ENCODE measurements at regions not wholly inside any gene's neighbourhood (a gene's known extent, or its start where the extent isn't known, plus 50 kb on each side); places are given as distances from the start of the nearest gene placed in this dataset.

DNA sequence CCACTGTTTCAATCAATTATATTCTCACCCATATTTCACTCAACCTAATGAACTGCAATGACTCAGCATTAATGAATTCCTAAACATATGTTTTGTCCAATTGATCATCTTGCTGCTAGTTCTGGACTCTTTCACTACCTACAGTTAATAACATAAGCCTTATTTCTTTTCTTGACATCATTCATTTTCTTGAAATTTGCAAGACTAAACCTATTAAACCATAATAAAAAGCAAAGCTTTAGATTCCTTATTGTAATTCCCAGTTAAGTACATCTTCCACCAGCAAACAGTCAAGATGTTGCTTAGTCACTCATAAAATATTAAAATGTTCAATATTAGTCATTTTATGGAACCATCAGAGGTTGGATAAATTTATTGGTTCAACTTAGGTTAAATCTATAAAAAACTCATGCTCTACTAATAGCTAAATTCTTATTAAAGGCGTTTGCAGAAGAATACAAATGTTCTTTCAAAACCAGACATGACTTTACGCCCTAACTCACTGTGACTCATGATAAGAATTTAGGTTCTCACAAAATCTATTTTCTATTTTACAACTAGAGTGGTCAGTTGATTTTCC, 599.4 kb downstream of the RNF144A start:
- Mint-ChIP-seq H3K4me3 (peak overlapping the region; percentile 30), H3K4me1 (ENCODE audit: low read depth) (peaks cover 74% of the 10 kb centered on the region), H3K27ac (peak overlapping the region; percentile 92), H3K9me3 (peaks cover 22% of the 10 kb centered on the region), H3K27me3 (no peaks in the 10 kb centered on the region), H3K36me3 (ENCODE audit: low read depth) (peaks cover 50% of the 10 kb centered on the region)
- ChIA-PET POLR2A (interaction anchor here (0.8 to 1.3 kb wide), 3 partner anchors 13 to 78 kb away, joined by 3 to 4 read pairs (median 3); no protein-coding TSS in a partner anchor), CTCF (interaction anchor here (1.1 to 1.5 kb wide), 2 partner anchors 89 to 155 kb away, joined by 4 read pairs; no protein-coding TSS in a partner anchor)
- no peak for DNase-seq
- peak; percentile 47 for ATAC-seq
- TF ChIP-seq, protein P1, sequence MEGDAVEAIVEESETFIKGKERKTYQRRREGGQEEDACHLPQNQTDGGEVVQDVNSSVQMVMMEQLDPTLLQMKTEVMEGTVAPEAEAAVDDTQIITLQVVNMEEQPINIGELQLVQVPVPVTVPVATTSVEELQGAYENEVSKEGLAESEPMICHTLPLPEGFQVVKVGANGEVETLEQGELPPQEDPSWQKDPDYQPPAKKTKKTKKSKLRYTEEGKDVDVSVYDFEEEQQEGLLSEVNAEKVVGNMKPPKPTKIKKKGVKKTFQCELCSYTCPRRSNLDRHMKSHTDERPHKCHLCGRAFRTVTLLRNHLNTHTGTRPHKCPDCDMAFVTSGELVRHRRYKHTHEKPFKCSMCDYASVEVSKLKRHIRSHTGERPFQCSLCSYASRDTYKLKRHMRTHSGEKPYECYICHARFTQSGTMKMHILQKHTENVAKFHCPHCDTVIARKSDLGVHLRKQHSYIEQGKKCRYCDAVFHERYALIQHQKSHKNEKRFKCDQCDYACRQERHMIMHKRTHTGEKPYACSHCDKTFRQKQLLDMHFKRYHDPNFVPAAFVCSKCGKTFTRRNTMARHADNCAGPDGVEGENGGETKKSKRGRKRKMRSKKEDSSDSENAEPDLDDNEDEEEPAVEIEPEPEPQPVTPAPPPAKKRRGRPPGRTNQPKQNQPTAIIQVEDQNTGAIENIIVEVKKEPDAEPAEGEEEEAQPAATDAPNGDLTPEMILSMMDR (IDR thresholded peaks at IDR 0.05) = no peak
- intact Hi-C loops (cut with micrococcal nuclease) = loop anchor here (5.0 kb wide), 2 partner anchors 44 to 64 kb away; no protein-coding TSS in a partner anchor

GRCh38 chr2:7517088-7517487, 599.9 kb downstream of the RNF144A start:
- peak; percentile 88 for ATAC-seq
- H3K36me3 Mint-ChIP-seq (ENCODE audit: low read depth) = peaks cover 46% of the 10 kb centered on the region
- POLR2A ChIA-PET = interaction anchor here (0.8 to 1.3 kb wide), 4 partner anchors 13 to 209 kb away, joined by 3 to 4 read pairs (median 3); no protein-coding TSS in a partner anchor

GRCh38 chr2:7517851-7518250, 600.6 kb downstream of the RNF144A start:
- TF ChIP-seq, protein P1 (IDR thresholded peaks at IDR 0.05) = no peak
- H3K36me3 Mint-ChIP-seq (ENCODE audit: low read depth) = peaks cover 40% of the 10 kb centered on the region
- H3K27me3 Mint-ChIP-seq = no peaks in the 10 kb centered on the region
- POLR2A ChIA-PET = interaction anchor here (0.8 to 1.3 kb wide), 3 partner anchors 50 to 208 kb away, joined by 3 to 4 read pairs (median 3); no protein-coding TSS in a partner anchor
- H3K4me1 Mint-ChIP-seq (ENCODE audit: low read depth) = peaks cover 77% of the 10 kb centered on the region
- no peak for DNase-seq
- intact Hi-C loops (cut with micrococcal nuclease) = loop anchor here (5.0 kb wide), 2 partner anchors 46 to 66 kb away; no protein-coding TSS in a partner anchor
- peak overlapping the region; percentile 92 for H3K27ac Mint-ChIP-seq
- CTCF ChIA-PET = interaction anchor here (1.1 kb wide), 1 partner anchor 90 kb away, joined by 4 read pairs; no protein-coding TSS in a partner anchor
- no peak overlapping the region for H3K4me3 Mint-ChIP-seq
- peaks cover 15% of the 10 kb centered on the region for H3K9me3 Mint-ChIP-seq
- no peak for ATAC-seq

More at GRCh38 chr2:7517088-7517487, 599.9 kb downstream of the RNF144A start:
- CTCF ChIA-PET = interaction anchor here (1.1 kb wide), 1 partner anchor 89 kb away, joined by 4 read pairs; no protein-coding TSS in a partner anchor
- Mint-ChIP-seq H3K27ac (peak overlapping the region; percentile 92), H3K27me3 (no peaks in the 10 kb centered on the region), H3K9me3 (peaks cover 20% of the 10 kb centered on the region), H3K4me1 (ENCODE audit: low read depth) (peaks cover 76% of the 10 kb centered on the region), H3K4me3 (peak overlapping the region; percentile 30)
- DNase-seq = peak; percentile 69
- TF ChIP-seq, protein P1 (IDR thresholded peaks at IDR 0.05) = no peak
- intact Hi-C loops (cut with micrococcal nuclease) = loop anchor here (5.0 kb wide), 2 partner anchors 45 to 65 kb away; no protein-coding TSS in a partner anchor

DNA sequence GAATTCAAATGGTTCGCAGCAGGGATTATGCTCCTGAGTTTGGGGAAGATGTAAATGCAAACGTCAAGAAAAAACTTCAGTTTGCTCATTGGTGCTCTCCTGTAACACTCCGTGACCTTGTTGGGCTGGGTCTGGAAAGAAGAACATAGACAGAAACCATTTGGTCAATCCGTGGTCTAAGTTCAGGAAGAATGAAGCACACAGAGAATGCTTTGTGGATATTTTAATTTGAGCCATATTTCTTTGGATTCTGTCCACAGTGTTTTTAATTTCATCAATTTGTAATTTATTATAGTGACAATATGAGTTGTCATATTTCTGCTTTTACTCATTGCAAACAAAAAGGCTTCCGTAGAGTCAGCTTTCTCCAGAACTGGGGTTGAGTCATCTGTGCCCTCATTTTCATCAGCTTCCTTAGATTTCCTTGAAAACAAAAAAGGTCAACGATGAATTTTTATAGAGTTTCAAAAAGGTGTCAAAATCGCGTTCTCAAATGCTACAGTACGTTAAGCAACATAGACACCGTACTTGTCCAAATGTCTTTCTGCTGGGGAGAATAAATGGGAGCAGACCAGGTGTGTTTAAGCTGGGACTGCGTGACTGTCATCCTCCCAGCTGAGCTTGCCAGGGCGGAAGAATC, 606.4 kb downstream of the RNF144A start:
- POLR2A ChIA-PET = interaction anchor here (0.6 to 3.3 kb wide), 16 partner anchors 12 to 1161 kb away, joined by 3 to 28 read pairs (median 5); no protein-coding TSS in a partner anchor
- TF ChIP-seq, protein P1 (IDR thresholded peaks at IDR 0.05) = no peak
- H3K9me3 Mint-ChIP-seq = peaks cover 20% of the 10 kb centered on the region
- ATAC-seq = peak; percentile 54
- no peaks in the 10 kb centered on the region for H3K27me3 Mint-ChIP-seq
- H3K4me3 Mint-ChIP-seq = peak overlapping the region; percentile 48
- peaks cover 72% of the 10 kb centered on the region for H3K4me1 Mint-ChIP-seq (ENCODE audit: low read depth)
- intact Hi-C loops (cut with micrococcal nuclease) = loop anchor here (10.0 kb wide), 1 partner anchor 89 kb away; no protein-coding TSS in a partner anchor
- CTCF ChIA-PET = interaction anchor here (0.8 to 4.7 kb wide), 6 partner anchors 12 to 148 kb away, joined by 3 to 19 read pairs (median 4); no protein-coding TSS in a partner anchor
- H3K27ac Mint-ChIP-seq = peak overlapping the region; percentile 87
- DNase-seq = peak; percentile 32
- peaks cover 36% of the 10 kb centered on the region for H3K36me3 Mint-ChIP-seq (ENCODE audit: low read depth)
